GM12872 (cell line): ENCODE measurements at regions not wholly inside any gene's neighbourhood (a gene's known extent, or its start where the extent isn't known, plus 50 kb on each side); places are given as distances from the start of the nearest gene placed in this dataset.

Source experiments
- TF ChIP-seq, protein P1 (sequence below): IDR thresholded peaks from 3 replicates; pipeline ENCODE4 v1.5.1; 2011; ENCODE audit warnings: low read depth, mild to moderate bottlenecking, low read length, moderate library complexity; ENCODE audit not compliant: insufficient read depth

DNA sequence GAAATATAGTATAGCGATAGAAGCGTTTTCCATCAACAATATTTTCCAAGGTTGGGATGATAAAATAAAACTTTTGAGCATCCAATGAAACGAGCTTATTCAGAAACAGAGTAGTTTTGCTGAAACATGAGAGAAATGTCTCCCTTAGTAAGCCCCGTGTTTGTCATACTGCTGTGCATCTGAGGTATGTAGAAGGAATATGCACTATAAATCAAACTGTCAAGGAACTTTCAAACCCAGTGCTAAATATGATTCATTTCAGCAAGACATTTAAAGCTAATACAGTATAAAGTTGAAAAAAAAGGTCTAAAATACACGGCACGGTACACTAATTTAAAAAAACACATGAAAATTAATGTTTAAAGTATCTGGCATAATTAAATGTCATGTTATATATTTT lies 546.2 kb downstream of the SLITRK5 start:
- TF ChIP-seq, protein P1, sequence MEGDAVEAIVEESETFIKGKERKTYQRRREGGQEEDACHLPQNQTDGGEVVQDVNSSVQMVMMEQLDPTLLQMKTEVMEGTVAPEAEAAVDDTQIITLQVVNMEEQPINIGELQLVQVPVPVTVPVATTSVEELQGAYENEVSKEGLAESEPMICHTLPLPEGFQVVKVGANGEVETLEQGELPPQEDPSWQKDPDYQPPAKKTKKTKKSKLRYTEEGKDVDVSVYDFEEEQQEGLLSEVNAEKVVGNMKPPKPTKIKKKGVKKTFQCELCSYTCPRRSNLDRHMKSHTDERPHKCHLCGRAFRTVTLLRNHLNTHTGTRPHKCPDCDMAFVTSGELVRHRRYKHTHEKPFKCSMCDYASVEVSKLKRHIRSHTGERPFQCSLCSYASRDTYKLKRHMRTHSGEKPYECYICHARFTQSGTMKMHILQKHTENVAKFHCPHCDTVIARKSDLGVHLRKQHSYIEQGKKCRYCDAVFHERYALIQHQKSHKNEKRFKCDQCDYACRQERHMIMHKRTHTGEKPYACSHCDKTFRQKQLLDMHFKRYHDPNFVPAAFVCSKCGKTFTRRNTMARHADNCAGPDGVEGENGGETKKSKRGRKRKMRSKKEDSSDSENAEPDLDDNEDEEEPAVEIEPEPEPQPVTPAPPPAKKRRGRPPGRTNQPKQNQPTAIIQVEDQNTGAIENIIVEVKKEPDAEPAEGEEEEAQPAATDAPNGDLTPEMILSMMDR: no peak

DNA sequence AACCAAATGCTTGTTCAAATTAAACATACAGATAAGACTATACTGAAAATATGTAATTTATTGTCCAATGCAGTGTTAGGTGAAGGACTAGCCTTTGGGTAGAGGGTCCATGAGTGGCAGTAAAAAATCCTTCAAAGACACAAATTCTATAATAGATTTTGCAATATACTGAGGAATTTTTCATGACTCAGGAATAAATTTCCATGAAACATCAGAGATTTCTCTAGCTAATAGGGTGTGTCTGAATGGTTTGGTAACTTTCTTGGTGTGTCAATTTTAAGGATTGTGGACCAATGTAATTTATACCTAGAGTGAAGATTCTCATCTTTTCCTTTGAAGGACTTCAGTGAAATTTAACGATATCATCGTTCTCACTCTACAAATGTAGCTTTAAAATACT lies 546.7 kb downstream of the SLITRK5 start:
- TF ChIP-seq, protein P1: no peak

DNA sequence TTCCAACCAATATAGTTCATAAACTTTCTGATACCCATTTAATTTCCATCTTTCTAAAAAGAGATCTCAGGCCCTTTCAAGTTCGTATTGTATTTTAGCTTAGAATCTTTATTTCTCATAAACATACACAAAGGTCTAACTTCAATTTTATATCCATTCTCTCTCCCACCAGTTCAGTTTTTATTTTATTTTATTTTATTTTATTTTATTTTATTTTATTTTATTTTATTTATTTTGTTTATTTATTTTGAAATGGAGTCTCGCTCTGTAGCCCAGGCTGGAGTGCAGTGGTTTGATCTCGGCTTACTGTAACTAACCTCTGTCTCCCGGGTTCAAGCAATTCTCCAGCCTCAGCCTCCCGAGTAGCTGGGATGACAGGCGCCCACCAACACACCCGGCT lies 552.8 kb downstream of the SLITRK5 start:
- TF ChIP-seq, protein P1: no peak

DNA sequence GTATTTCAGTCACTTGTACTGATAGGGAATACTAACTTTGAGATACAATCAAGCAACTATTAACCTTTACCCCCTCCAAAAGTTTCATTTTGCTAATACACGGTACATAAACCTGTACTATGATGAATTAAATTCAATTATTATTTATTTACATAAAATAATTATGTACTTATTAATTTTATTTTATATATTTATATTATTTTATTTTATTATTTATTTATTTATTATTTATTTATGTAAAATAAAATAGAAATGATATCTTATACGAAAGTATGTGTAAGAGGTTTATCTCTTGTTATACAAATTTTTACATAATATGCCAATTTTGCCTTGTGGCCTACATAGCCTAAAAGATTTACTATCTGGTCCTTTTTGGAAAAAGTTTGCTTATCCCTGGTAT lies 564.3 kb downstream of the SLITRK5 start:
- TF ChIP-seq, protein P1: no peak

DNA sequence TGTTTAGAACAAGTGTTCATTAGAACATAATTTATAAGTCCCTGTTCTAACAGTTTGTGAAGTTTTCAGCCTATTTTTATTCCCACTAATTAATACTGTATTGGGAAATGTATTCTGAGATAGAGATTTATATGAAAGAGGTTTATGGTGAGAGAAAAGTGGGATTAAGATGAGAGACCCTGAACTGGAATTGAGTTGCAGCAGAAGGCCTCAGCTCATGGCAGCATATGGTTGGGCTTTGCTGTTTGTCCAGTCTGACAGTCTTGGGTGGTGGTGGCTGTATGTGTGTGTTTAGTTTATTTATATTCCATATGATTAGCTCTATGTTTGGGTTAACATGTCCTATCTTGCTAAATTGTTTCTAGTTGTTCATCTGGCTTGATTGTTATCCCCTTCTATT lies 575.1 kb downstream of the SLITRK5 start:
- TF ChIP-seq, protein P1: no peak

DNA sequence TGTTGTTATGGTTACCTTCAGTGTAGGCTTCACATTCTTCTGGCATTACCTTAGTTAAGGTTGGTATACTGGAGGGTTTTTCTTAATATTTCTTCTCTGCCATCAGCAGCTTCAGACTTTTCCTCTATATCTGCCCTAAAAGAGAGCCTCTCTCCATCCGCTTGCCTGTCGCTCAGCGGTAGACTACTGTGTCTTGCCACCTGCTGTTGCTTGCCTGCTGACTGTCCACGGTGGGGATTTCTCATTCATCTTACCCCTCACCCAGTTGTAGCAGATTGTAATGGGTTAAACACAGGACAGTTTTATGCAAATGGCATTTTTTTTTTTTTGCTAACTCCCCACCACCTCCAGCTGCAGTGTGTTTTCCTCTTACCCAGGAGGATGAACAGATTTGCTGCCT lies 577.2 kb downstream of the SLITRK5 start:
- TF ChIP-seq, protein P1: no peak

DNA sequence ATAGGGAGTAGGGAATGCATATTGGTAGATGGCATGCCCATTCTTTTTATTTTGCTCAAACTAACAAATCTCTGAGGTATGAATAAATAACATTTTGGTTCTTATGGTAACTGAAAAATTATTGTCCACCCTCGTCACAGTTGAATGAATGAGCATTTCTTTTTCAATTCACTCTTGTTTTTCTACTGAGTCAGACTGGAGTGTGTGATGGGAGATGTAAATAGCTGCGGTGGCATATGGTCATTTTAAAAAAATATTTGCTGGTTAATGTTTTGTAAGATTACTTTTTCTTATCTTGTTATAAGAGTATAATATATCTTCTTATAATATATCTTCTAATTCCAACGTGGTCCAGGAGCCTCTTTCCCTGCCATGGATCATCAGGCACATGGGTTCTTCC lies 586.5 kb downstream of the SLITRK5 start:
- TF ChIP-seq, protein P1: no peak

DNA sequence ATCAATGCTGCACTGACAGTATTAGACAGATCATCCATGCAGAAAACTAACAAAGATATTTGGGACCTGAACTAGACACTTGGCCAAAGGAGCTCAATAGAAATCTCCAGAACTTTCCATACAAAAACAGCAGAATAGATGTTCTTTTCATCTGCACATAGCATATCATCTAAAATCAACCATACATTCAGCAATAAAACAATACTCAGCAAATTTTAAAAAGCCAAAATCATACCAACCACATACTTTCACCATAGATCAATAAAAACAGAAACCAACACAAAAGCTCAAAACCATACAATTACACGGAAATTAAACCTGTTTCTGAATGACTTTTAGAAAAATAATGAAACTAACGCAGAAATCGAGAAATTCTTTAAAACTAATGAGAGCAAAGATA lies 592.6 kb downstream of the SLITRK5 start:
- TF ChIP-seq, protein P1: no peak
